Kidney capillary endothelial cell (primary cell): ENCODE measurements at regions not wholly inside any gene's neighbourhood (a gene's known extent, or its start where the extent isn't known, plus 50 kb on each side); places are given as distances from the start of the nearest gene placed in this dataset.

Source experiments
- DNase-seq: peaks from one replicate; pipeline ENCODE4 v3.0.0-alpha.2; 2018; ENCODE audit warnings: low spot score

DNA sequence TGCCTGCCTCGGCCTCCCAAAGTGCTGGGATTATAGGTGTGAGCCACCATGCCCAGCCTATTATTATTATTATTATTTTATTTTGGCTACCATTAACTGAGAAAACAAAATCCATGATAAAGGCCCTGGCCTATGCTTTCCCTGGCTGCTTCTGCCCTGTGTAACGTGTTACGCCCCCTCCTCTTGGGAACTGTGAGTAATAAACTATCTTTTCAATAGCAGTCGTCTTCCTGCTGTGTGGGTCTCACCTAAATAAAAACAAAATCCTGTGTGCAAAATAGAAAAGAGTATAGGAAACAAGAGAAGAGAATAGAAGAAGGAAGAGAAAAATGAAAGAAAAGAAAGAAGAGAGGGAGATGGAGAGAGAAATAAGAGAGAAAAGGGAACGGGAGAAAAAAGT lies 237.0 kb downstream of the MIAT start:
- no peak for DNase-seq

DNA sequence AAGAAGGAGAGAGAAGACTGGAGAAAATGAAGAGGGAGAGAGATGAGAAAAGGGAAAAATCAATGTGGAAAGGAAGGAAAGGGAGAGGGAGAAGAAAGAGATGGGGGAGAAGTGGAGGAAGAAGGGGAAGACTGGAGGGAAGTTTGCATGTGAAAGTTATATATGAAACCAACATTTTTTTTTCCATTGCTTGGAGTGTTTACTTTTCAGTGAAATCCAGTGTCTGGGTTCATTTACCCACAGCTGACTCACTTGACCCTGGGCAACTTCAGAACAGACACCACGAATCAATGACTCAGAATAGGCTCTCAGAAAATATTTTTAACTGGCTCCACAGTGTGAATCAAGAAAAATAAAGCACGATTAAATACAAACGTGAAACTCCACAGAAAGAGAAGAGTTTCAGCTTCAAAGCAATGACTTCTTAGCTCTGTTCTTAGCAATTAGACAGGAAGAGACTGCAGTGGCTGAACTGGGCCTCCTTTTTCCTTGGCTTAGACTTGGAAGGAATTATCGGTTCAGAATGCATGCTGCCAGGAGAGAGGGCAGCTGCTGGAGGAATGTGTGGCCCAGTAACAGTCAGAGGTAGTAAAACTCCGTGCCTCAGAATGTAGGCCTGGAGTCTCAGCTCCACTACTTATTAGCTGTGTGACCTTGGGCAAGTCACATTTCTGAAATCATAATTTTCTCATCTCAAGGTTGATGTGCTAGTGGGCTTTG lies 237.5 kb downstream of the MIAT start:
- peak; percentile 67 for DNase-seq

DNA sequence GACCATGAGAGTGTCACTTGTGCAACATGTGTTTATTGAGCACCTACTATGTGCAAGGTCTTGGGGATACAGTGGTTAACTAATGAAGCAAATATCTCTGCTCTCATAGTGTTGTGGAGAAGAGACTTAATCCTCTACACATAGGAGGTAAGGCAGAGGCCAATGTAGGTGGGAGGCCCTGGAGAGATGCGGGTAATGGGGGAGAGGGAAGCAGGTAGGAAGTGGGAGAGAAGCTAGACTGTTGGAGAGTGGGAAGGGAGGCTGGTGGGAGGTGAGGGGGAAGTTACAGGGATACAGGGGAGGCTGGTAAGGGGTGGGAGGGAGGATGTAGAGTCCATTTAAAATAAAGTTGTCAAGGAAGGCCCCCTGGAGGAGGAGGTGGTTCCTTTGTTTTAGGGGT lies 240.0 kb downstream of the MIAT start:
- no peak for DNase-seq

DNA sequence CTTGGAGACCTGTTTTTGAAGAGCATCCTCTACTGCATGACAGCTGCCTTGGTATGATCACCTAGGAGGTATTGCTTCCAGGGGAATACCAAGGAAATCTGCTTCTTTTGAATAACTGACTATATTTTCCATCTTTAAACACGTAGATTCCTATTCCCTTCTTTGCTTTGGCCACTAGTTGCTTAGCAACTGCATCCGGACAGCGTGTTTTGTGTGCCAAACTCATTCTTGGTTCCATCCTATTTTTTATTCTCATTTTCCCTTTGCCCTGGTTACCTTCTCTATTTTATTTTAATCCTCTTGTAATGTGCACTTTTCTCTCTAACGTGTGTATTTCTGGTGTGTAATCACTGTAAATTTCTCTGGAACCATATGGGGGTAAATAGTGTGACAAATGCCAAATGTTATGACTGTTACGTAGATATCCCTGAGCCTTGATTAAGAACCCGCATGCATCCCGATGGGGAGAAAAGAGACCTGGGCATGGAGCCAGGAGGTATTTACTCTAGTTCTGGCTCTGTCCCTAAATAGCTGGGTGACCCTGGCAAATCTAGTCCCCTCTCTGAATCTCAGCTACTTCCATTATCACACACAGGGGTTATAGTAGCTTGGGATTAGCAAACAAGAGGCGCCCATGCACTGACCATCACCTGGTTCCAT lies 241.7 kb downstream of the MIAT start:
- no peak for DNase-seq

DNA sequence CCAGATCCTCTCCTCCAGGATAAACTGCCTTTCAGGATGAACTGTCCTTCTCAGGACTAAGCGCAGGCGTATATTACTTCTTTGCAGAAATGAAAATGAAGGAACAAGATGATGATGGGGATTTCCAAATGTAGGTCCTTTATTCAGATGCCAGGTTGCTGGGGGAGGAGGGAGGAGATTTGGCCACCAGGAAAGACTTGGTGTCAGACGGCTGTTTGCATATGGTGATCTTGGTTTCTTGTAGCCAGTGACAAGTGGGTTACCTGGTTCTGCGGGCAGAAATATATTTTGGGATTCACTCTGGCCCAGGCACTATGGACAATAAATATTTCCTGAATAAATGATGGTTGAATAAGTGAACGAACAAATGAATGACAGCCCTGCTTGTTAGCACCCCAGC lies 243.4 kb downstream of the MIAT start:
- no peak for DNase-seq

DNA sequence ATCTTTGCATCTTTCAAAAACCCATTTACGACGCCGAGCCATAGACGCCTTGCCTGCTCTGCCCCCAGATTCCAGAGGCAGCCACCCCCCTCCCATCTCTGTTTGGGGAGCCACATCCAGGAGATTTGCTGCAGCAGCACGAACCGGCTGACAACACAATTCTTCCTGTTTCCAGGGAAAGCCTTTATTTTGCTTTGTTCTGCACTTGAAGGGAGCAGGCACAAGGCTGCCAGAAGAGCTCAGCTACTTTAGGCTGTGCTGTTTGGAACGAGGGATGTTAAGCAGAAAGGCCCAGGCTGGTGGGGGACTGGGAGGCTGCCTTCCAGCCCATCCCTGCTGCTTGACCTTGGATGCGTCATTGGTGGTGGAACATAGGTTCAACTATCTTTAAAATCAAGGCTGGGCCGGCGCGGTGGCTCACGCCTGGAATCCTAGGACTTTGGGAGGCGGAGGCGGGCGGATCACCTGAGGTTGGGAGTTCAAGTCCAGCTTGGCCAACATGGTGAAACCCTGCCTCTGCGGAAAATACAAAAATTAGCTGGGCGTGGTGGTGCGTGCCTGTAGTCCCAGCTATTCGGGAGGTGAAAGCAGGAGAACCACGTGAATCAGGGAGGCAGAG lies 243.9 kb downstream of the MIAT start:
- no peak for DNase-seq

DNA sequence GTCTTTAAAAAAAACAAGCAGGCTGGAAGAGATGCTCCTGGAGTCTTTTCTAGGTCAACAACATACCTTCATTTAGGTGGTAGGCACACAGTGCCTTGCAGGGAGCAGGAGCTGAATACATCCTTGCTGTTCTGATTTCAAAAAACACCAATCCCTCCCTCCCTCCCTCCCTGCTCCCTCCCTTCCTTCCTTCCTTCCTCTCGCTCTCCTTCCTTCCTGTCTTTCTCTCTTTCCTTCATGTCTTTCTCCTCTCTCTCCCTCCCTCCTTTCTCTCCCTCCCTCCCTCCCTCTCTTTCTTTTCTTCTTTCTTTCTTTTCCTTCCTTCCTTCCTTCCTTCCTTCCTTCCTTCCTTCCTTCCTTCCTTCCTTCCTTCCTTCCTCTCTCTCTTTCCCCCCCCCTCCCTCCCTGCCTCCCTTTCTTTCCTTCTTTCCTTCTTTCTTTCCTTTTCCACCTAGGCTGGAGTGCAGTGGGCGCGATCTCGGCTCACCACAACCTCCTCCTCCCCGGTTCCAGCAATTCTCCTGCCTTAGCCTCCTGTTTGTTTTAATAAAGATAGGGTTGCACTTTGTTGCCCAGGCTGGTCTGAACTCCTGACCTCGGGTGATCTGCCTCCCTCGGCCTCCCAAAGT lies 245.1 kb downstream of the MIAT start:
- DNase-seq: no peak

DNA sequence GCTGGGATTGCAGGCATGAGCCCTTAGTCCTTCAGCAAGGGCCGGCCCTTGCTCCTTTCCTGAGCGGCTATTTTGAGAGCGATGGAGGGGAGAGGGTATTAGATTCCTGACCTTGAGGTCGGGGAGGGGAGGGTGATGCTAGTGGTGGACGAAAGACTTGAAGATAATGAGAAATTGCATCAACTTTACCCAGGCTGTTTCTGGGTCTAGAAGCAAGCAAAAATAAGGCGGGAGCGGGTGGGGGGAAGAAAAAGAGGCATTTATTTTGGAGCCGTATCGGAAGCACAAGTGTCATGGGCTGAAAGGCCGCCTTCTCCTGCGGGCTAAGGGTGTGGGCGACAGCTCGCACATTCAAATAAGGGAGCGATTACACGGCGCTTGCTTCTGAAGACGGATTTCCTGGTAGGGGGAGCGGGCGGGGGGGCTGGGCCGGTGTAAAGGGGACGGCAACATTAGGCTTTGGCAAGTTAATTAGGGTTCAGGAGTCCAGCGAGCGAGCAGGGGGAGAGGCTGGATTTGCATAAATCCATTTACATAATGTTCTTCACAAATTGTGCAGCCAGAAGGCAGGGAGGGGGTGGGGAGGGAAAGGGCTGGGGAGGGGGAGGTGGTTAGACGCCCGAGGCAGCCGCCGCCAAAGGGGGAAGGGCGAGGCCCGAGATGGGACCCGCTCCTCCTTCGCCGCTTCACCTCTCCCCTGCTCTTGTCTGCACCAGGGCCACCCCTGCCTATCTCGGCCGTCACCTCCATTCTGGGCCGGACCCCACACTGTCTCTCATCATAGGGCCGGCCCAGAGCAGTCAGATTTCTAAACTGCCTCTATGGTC lies 245.9 kb downstream of the MIAT start:
- no peak for DNase-seq

DNA sequence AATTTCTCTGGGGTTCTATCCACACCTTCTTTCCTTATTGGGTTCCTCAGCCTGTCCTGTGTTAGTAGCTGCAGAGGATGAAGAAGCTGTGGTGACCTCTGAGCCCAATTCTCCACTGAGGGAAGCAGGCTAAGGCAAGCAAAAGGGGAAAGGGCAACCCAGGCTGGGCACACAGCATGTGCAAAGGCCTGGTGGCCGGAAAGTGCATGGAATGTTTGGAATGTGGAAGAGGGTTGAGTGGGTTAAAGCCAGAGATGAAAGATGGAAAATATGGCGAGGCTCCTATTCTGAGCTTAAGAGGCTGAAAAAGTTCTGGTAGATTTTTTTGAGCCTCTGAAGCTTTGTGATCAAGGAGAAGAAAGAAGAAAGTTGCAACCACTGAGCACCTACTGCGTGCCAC lies 247.1 kb downstream of the MIAT start:
- no peak for DNase-seq

DNA sequence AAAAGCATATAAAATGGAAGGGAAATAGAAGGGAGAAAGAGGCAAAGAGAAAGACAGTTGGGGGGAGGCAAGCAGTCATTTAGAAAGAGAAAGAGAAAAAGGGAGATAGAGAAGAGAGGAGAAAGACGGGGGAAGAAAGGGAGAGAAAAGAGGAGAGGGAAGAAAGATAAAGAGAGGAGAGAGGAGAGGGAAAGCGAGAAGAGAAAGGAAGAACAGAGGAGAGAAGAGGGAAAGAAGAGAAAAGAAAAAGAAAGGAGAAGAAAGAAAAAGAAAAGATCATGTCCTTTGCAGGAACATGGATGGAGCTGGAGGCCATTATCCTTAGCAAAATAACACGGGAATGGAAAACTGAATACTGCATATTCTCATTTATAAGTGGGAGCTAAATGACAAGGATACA lies 247.7 kb downstream of the MIAT start:
- DNase-seq: no peak

DNA sequence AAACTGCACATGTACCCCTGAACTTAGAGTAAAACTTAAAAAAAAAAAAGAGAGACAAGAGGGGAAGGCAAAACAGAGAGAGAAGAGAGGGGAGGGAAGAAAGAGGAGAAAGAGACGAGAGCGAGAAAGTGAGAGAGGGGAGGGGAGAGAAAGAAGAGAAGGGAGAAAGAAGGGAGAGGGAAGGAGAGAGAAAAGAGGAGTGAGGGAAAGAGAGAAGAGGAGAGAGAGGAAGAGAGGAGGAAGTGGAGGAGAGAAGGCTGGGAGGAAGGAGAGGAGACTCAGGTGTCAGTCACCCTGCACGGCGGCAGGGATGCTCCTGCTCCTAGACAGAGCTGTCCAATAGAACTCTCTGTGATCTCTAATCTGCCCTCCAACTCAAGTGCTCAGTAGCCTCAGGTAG lies 248.3 kb downstream of the MIAT start:
- no peak for DNase-seq

DNA sequence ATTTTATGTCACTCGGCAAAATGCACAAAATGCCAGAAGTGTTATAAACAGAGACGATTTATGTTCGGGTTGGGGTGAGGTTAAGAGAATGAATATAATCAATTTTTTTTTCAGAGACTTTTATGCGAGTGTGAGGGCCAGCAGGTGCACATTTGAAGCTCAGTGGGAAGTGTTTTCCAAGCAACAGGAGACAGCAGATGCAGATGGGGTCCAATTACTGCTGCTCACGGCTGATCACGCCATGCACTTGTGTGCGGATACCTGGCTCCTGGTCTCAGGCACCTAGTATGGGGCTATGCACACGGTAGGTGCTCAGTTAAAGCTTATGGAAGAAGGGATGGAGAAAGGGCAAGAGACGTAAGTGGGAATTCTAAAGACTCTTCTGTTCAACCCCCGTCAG lies 249.1 kb downstream of the MIAT start:
- DNase-seq: no peak

DNA sequence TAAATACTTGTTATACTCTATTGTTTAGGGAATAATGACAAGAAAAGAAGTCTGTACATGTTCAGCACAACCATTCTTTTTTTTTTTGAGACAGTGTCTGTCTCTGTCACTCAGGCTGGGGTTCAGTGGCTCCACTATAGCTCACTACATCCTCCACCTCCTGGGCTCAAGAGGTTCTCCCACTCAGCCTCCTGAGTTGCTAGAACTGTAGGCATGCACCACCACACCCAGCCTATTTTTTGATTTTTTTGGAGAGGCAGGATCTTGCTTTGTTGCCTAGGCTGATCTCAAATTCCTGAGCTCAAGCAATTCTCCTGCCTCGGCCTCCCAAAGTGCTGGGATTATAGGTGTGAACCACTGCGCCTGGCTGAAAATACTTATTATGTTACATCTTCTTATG lies 250.0 kb downstream of the MIAT start:
- no peak for DNase-seq

DNA sequence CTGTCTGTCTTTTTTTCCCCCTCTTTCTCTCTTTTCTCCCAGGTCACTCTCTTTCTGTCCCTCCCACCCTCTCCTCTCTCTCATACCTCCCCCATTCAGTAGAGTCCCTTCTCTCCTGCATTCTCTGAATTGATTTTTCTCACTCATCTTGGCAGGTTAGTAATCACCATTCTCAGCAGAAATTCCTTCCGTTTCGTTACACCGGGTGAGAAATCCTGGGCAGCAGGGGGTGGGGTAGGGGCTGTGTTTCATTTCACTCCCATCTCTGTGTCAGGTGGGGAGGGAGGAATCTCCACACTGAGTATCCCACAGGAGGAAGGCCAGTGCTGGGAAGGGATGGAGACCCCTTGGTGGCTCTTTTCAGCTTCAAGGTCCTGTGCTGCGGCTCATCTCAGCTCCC lies 253.5 kb downstream of the MIAT start:
- DNase-seq: no peak

DNA sequence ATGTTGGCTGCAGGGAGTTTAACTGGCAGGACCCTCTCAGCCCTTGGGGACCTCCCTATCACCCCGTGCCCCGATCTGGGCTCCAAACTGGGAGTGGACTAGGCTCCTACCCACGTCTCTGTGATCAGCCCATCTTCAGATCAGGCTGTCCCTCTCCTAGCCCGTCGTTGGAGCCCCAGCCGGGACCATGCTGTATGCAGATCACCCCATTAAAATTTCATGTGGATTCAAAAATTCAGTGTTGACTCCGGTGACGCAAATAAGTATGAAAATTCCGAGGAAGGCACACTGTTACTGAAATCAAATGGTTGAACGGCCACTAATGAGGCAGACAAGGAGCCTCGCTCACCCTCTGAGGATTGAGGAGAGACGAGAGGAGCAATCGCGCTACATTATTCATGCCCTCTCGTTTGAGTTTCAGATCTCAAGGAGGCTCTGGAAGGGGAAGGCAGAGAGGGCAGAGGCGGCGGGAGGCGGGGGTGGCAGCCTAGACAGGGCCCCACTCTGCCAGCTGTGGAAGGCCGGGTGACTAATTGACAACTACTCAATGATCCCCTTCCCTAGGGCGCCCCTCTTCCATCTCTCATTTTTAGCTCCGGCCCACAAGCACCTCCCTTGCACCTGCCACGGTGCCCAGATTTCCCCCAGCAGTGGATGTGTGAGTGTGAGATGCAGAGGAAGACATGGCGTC lies 255.4 kb downstream of the MIAT start:
- no peak for DNase-seq

DNA sequence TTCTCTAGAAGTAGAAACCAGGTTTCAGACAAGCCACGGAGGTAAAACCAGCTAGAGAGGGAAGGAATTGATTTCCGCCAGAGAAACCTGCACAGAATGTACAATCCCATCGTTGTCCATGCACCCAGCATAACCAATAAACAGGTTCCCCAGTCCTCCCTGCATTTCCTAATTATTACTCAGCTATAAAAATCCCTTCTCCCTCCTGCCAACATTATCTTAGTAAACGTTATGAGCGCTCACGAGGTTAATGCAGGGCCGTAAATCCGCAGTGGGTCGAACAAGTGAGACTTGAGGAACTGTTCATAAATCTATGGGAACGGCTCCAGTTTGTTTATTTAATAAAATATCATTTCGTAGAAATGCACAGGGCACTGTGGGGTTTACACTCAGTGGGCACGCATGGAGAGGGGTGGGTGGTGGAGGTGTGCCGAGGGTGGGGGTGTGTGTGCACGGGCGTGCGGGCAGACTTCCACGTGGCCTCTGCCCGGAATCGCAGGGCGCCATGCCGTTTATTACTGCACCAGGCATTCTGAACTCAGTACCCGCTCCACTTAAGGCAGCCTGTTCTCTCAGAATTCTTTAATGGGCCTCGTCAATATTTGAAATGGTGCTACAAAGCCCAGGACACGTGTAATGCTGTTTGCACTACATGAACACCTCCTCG lies 257.3 kb downstream of the MIAT start:
- DNase-seq: no peak

DNA sequence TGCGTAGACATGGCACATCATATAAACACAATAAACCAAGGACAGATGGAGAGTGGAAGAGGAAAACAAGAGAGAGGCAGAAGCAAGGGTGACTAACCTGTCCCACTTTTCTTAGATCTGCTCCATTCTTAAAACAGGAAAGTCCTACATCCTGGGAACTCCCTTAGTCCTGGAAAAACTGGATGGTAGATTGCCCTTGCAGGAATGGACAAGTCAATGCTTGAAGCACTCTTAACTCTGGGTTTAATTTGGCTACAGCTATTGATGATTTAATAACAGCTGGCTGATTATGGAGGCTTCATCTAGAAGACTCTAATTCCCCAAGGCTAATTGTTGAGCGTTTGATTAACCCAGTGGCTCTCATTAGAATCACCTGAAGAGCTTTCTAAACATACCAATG lies 258.8 kb downstream of the MIAT start:
- DNase-seq: no peak

DNA sequence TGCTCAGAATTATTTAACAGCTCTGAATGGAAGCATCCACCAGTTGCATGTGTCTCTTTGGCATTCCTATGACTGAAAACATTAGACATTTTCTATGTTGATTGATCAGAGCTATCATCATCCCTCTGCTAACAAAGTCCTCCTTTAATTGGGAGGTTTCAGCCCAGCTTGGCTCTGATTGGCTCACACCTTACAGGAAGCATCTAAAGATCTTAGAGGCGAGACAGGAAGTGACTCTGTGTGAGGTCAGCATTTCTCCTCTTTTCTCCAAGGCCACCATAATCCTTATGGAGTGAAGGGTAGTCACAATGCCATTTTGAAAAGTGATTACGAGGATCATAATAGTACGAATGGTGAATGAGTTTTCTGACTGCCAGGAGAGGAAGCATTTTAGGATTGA lies 260.8 kb downstream of the MIAT start:
- DNase-seq: peak; percentile 56

DNA sequence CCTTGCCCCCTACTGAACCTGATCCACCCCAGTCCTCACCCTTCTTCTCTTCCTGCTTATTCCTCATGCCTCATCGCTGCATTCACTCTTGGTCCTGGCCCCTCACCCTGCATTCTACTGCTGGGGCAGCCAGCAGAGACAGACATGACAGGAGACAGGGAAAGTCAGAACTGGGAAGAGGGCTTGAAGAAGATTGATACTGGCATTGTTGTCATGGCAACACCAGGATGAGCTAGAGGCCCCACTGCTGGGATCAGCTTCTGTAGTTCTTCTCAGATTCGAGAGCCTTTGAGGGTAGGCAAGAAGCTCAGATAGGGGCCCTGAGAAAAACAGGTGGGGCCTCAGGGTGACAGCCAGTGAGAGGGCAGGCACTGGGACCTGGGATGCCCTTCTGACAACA lies 264.3 kb downstream of the MIAT start:
- DNase-seq: no peak

DNA sequence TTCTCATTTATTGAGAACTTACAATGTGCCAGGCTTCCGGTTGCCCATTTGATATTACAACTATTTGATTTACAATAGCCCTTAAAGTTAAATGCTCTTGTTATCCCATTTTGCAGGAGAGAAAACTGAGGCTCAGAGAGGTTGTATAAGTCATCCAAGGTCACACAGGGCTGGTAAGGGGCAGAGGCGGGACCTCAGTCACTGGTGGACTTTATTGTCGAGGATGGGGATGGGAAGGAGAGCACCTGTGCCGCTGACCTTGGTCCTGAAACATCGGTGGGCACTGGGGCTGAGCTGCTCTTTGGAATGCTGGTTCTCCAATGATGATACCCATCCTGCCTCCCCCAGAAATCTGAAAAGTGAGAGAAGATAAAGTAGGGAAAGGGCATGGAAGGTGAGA lies 265.4 kb downstream of the MIAT start:
- DNase-seq: no peak

DNA sequence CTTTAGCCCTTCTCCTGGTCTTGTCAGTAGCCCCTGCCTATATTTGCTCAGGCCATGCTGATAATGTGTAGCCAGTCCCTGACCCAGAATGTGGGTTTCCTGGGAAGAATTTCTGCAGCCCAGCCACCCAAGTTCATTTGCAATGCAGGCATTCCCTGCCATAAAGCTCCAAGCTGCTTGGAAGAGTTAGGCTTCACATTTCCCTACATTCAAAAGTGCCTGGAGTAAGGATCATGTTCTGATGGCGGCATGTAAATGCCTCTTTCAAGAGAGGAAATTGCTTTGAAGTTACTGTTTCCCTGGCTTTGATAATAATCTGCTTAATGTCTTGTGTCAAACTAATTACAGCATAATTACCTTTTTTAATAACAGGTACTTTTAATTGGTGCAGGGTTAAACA lies 266.1 kb downstream of the MIAT start:
- no peak for DNase-seq
